Vagina (tissue), 2 donors: ENCODE measurements at regions not wholly inside any gene's neighbourhood (a gene's known extent, or its start where the extent isn't known, plus 50 kb on each side); places are given as distances from the start of the nearest gene placed in this dataset.

Experiments
- CTCF ChIP-seq, 3 experiments: fragments of 450-650 bp in 2 of 3; fragments of 200-600 bp in 1 of 3; sonication (generic) in 1 of 3; IDR thresholded peaks; one replicate each; pipeline ENCODE4 v1.5.1; 2017 to 2019; ENCODE audit warnings: antibody characterized with exemption in 3 of 3, mild to moderate bottlenecking in 2 of 3, moderate library complexity in 2 of 3
- POLR2AphosphoS5 ChIP-seq, 2 donors: sonication (generic); formaldehyde crosslinking; IDR thresholded peaks; one replicate each; pipeline ENCODE4 v1.9.0; 2017; ENCODE audit warnings: antibody characterized with exemption in 2 of 2, mild to moderate bottlenecking in 2 of 2, low read depth in 1 of 2; ENCODE audit not compliant: insufficient read depth in 1 of 2

- TF ChIP-seq CTCF (IDR thresholded peaks at IDR 0.05) (no peak), POLR2AphosphoS5 (IDR thresholded peaks at IDR 0.05; ENCODE audit: insufficient read depth in 1 of 2, low read depth in 1 of 2) (no peak)
These were observed 97.0 kb upstream of the SLC35G4 start for GRCh38 chr18:11512096-11513025.
